ENCODE measurements at regions not wholly inside any gene's neighbourhood (a gene's known extent, or its start where the extent isn't known, plus 50 kb on each side); places are given as distances from the start of the nearest gene placed in this dataset.

- no peaks in the 10 kb centered on the region for H3K36me3 ChIP-seq (ENCODE audit: insufficient read depth, low read length)
- H3K9me3 ChIP-seq (ENCODE audit: low read depth, low read length) = no peaks in the 10 kb centered on the region
- DNase-seq (ENCODE audit: low read depth, low spot score) = no peak
- no peak for TF ChIP-seq FOXP2 (optimal IDR thresholded peaks at IDR 0.05; ENCODE audit: control extremely low read depth, extremely low read length, insufficient read depth)
- no peak for TF ChIP-seq POLR2AphosphoS5 (IDR thresholded peaks at IDR 0.05; ENCODE audit: borderline replicate concordance, low read depth, low read length)
- TF ChIP-seq EZH2 (IDR thresholded peaks at IDR 0.05) = no peak
- H3K4me3 ChIP-seq = no peak overlapping the region
- H3K9ac ChIP-seq (ENCODE audit: insufficient read length) = no peak overlapping the region
- no peak overlapping the region for H3K27ac ChIP-seq
Observed at GRCh38 chr4:62328526-62328925, 1128.4 kb downstream of the ADGRL3 start.

- no peak for DNase-seq (ENCODE audit: low read depth, low spot score)
- TF ChIP-seq FOXP2 (optimal IDR thresholded peaks at IDR 0.05; ENCODE audit: control extremely low read depth, extremely low read length, insufficient read depth) (no peak), POLR2AphosphoS5 (IDR thresholded peaks at IDR 0.05; ENCODE audit: borderline replicate concordance, low read depth, low read length) (no peak), EZH2 (IDR thresholded peaks at IDR 0.05) (no peak)
- Histone ChIP-seq H3K9me3 (ENCODE audit: low read depth, low read length) (no peaks in the 10 kb centered on the region), H3K27ac (no peak overlapping the region), H3K9ac (ENCODE audit: insufficient read length) (no peak overlapping the region), H3K36me3 (ENCODE audit: insufficient read depth, low read length) (no peaks in the 10 kb centered on the region), H3K4me3 (no peak overlapping the region)
Observed at GRCh38 chr4:62327612-62328297, 1127.6 kb downstream of the ADGRL3 start.

GRCh38 chr4:62324215-62324614, 1124.1 kb downstream of the ADGRL3 start:
- Histone ChIP-seq H3K9ac (ENCODE audit: insufficient read length) (no peak overlapping the region), H3K27ac (no peak overlapping the region), H3K36me3 (ENCODE audit: insufficient read depth, low read length) (no peaks in the 10 kb centered on the region), H3K9me3 (ENCODE audit: low read depth, low read length) (no peaks in the 10 kb centered on the region), H3K4me3 (no peak overlapping the region)
- no peak for DNase-seq (ENCODE audit: low read depth, low spot score)
- no peak for TF ChIP-seq POLR2AphosphoS5 (IDR thresholded peaks at IDR 0.05; ENCODE audit: borderline replicate concordance, low read depth, low read length)
- TF ChIP-seq EZH2 (IDR thresholded peaks at IDR 0.05) = no peak
- TF ChIP-seq FOXP2 (optimal IDR thresholded peaks at IDR 0.05; ENCODE audit: control extremely low read depth, extremely low read length, insufficient read depth) = no peak

DNA sequence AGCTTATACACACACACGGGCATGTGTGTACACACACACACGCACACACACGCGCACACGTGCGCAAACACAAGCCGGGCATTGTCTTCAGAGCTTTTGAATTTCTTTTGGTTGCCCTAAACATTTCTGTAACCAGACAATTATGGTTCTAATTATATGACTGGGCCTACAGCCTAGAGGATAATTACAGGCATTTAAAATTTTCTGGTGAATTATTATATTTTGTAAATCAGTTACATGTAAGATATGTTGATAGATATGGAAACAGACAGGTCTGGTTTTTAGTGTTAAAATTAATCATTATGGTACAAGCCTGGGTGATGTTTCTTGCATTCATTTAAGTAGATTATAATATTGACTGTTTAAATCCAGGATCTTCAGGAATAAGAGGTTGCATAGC, 1120.5 kb downstream of the ADGRL3 start:
- TF ChIP-seq EZH2 (IDR thresholded peaks at IDR 0.05) = no peak
- TF ChIP-seq POLR2AphosphoS5 (IDR thresholded peaks at IDR 0.05; ENCODE audit: borderline replicate concordance, low read depth, low read length) = no peak
- no peak for TF ChIP-seq FOXP2 (optimal IDR thresholded peaks at IDR 0.05; ENCODE audit: control extremely low read depth, extremely low read length, insufficient read depth)
- Histone ChIP-seq H3K4me3 (no peak overlapping the region), H3K9ac (ENCODE audit: insufficient read length) (no peak overlapping the region), H3K36me3 (ENCODE audit: insufficient read depth, low read length) (no peaks in the 10 kb centered on the region), H3K9me3 (ENCODE audit: low read depth, low read length) (no peaks in the 10 kb centered on the region), H3K27ac (no peak overlapping the region)
- no peak for DNase-seq (ENCODE audit: low read depth, low spot score)

DNA sequence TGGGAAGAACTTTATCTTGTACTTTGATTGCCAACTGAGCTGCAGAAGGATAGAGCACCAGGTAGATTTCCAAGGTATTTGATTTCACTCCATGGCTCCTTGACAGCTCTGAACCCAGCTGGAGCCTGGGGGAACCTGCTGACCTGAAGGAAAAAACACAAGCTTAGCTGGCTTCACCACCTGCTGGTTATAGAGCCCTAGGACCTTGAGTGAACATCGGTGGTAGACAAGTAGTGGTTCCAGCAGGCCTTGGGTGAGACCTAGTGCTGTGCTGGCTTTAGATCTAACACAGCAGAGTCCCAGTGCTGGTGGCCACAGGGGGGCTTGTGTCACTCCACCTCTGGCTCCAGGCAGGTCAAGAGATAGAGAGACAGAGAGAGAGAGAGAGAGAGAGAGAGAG, 1102.6 kb downstream of the ADGRL3 start:
- TF ChIP-seq FOXP2 (optimal IDR thresholded peaks at IDR 0.05; ENCODE audit: control extremely low read depth, extremely low read length, insufficient read depth) = no peak
- no peak for TF ChIP-seq EZH2 (IDR thresholded peaks at IDR 0.05)
- no peak for TF ChIP-seq POLR2AphosphoS5 (IDR thresholded peaks at IDR 0.05; ENCODE audit: borderline replicate concordance, low read depth, low read length)
- Histone ChIP-seq H3K9ac (ENCODE audit: insufficient read length) (no peak overlapping the region), H3K27ac (no peak overlapping the region), H3K9me3 (ENCODE audit: low read depth, low read length) (peaks cover 9% of the 10 kb centered on the region; the same call in 1 of the 2 replicates), H3K4me3 (no peak overlapping the region), H3K36me3 (ENCODE audit: insufficient read depth, low read length) (no peaks in the 10 kb centered on the region)
- DNase-seq (ENCODE audit: low read depth, low spot score) = no peak

DNA sequence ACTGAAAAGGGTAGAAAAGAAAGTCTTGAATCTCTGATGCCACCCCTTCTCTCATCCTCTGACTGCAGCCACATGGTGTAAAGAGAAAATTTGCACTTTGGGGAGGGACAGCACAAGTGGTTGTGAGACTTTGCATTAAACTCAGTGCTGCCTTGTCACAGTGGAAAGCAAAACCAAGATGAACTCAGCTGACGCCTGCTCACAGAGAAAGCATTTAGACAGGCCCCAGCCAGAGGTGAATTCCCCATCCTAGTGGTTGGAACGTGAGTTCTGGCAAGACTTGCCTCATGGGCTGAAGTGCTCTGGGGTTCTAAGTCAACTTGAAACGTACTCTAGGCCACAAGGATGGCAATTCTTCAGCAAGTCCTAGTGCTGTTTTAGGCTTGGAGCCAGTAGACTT, 1101.4 kb downstream of the ADGRL3 start:
- Histone ChIP-seq H3K9ac (ENCODE audit: insufficient read length) (no peak overlapping the region), H3K36me3 (ENCODE audit: insufficient read depth, low read length) (no peaks in the 10 kb centered on the region), H3K4me3 (no peak overlapping the region), H3K9me3 (ENCODE audit: low read depth, low read length) (no peaks in the 10 kb centered on the region), H3K27ac (no peak overlapping the region)
- DNase-seq (ENCODE audit: low read depth, low spot score) = no peak
- TF ChIP-seq EZH2 (IDR thresholded peaks at IDR 0.05) (no peak), FOXP2 (optimal IDR thresholded peaks at IDR 0.05; ENCODE audit: control extremely low read depth, extremely low read length, insufficient read depth) (no peak), POLR2AphosphoS5 (IDR thresholded peaks at IDR 0.05; ENCODE audit: borderline replicate concordance, low read depth, low read length) (no peak)

- Histone ChIP-seq H3K36me3 (ENCODE audit: insufficient read depth, low read length) (no peaks in the 10 kb centered on the region), H3K9ac (ENCODE audit: insufficient read length) (no peak overlapping the region), H3K9me3 (ENCODE audit: low read depth, low read length) (no peaks in the 10 kb centered on the region), H3K4me3 (no peak overlapping the region), H3K27ac (no peak overlapping the region)
- DNase-seq (ENCODE audit: low read depth, low spot score) = no peak
- TF ChIP-seq POLR2AphosphoS5 (IDR thresholded peaks at IDR 0.05; ENCODE audit: borderline replicate concordance, low read depth, low read length) (no peak), EZH2 (IDR thresholded peaks at IDR 0.05) (no peak), FOXP2 (optimal IDR thresholded peaks at IDR 0.05; ENCODE audit: control extremely low read depth, extremely low read length, insufficient read depth) (no peak)
Observed at GRCh38 chr4:62293551-62293950, 1093.4 kb downstream of the ADGRL3 start.

GRCh38 chr4:62292911-62293310, 1092.8 kb downstream of the ADGRL3 start:
- no peak for DNase-seq (ENCODE audit: low read depth, low spot score)
- H3K4me3 ChIP-seq = no peak overlapping the region
- no peak overlapping the region for H3K27ac ChIP-seq
- TF ChIP-seq POLR2AphosphoS5 (IDR thresholded peaks at IDR 0.05; ENCODE audit: borderline replicate concordance, low read depth, low read length) (no peak), EZH2 (IDR thresholded peaks at IDR 0.05) (no peak), FOXP2 (optimal IDR thresholded peaks at IDR 0.05; ENCODE audit: control extremely low read depth, extremely low read length, insufficient read depth) (no peak)
- no peaks in the 10 kb centered on the region for H3K36me3 ChIP-seq (ENCODE audit: insufficient read depth, low read length)
- H3K9me3 ChIP-seq (ENCODE audit: low read depth, low read length) = no peaks in the 10 kb centered on the region
- no peak overlapping the region for H3K9ac ChIP-seq (ENCODE audit: insufficient read length)

Measured in SK-N-MC (cell line).